Right ventricle myocardium inferior (tissue), 1 donor: ENCODE measurements at regions not wholly inside any gene's neighbourhood (a gene's known extent, or its start where the extent isn't known, plus 50 kb on each side); places are given as distances from the start of the nearest gene placed in this dataset.
"Not testable (repeated sequence)": the region's sequence is repeated elsewhere in the genome, so short reads cannot be mapped to it uniquely, and the experiment has no call there.

Experiments
- ATAC-seq: fragments of 200-7000 bp; cut with Tn5 transposase; one replicate; pipeline ENCODE4 v1.9.1; 2020; ENCODE audit warnings: mild to moderate bottlenecking, moderate library complexity
- DNase-seq: peaks from one replicate; pipeline ENCODE4 v3.0.0; 2021; ENCODE audit errors: missing footprints
- intact Hi-C: fragments of 100-400 bp; cut with DNase I; formaldehyde crosslinking; loops from one replicate; pipeline ENCODE4 v1.11.0; 2022
- donor health status: DM: no; HTN: yes; CAD: no; lungs with severe emphysema.

GRCh38 chr13:88450515-88450914 lies 779.3 kb downstream of the SLITRK5 start:
- no peak for ATAC-seq
- intact Hi-C loops, result no loop called here
- no peak for DNase-seq

GRCh38 chr13:88456151-88456550 lies 785.0 kb downstream of the SLITRK5 start:
- intact Hi-C loops, result no loop called here
- no peak for DNase-seq
- no peak for ATAC-seq

- ATAC-seq (no peak), DNase-seq (no peak)
- intact Hi-C loops, result no loop called here
Observed at GRCh38 chr13:88459331-88459730, 788.2 kb downstream of the SLITRK5 start.

GRCh38 chr13:88461272-88462009 lies 790.3 kb downstream of the SLITRK5 start:
- intact Hi-C loops, result no loop called here
- no peak for DNase-seq
- ATAC-seq, result no peak

GRCh38 chr13:88464851-88465250 lies 793.7 kb downstream of the SLITRK5 start:
- ATAC-seq (no peak), DNase-seq (no peak)
- intact Hi-C loops, result no loop called here

GRCh38 chr13:88472316-88472715 lies 801.1 kb downstream of the SLITRK5 start:
- no peak for DNase-seq
- ATAC-seq, result no peak
- intact Hi-C loops, result no loop called here

DNA sequence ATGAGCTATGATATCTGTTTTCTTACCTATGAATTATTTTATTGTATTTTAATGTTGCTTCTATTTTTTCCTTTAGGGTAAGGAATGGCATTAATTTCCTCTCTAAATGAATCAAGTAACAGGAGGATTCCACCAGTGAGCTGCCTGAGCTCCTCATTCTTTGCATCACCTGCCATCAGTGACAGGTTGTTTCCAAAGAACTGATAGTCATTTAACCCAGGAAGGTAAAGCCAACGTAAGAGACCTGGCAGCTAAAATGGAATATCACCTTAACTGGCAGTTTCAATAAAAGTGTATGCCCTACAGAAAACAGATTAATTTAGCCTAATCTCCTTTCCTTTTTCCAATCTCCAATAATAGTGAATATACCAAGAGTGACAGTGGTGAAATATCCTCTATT lies 812.0 kb downstream of the SLITRK5 start:
- intact Hi-C loops, result no loop called here
- ATAC-seq, result no peak
- no peak for DNase-seq

DNA sequence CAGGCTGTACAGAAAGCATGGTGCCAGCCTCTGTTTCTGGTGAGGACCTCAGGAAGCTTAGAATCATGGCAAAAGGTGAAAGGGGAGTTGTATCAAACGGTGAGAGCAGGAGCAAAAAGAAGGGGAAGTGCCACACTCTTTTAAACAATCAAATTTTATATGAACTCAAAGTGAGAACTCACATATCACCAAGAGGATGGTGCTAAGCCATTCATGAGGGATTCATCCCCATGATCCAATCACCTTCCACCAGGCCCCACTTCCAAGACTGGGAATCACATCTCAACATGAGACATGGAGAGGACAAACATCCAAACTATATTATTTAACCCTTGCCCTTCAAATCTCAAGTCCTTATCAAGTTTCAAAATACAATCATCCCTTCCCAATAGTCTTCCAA lies 836.7 kb downstream of the SLITRK5 start:
- intact Hi-C loops, result no loop called here
- no peak for ATAC-seq
- DNase-seq, result no peak

GRCh38 chr13:88512993-88513392 lies 841.8 kb downstream of the SLITRK5 start:
- ATAC-seq, intact Hi-C loops, DNase-seq: not testable (repeated sequence)

- intact Hi-C loops, result no loop called here
- ATAC-seq, result no peak
Observed at GRCh38 chr13:88526186-88526852, 855.1 kb downstream of the SLITRK5 start.

GRCh38 chr13:88526853-88527215 lies 855.7 kb downstream of the SLITRK5 start:
- intact Hi-C loops, result no loop called here
- ATAC-seq, result no peak

More at GRCh38 chr13:88526186-88526852, 855.1 kb downstream of the SLITRK5 start:
- no peak for DNase-seq

DNA sequence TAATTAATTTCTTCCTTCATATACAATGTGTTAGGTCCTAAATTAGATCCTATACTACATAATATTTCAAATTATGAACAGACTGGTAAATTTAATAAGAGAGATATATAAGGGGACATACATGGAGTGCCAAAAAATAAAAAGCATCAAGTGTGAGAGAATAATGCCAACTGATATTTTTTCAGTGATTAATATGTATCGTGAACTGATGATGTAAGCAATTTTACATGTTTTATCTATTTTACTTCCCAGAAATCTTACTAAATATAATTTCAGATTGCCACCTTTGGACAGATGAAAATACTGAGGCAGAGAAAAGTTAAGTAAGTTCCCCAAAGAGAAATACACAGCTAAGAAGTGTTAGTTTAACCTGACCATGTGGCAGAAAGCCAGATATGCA lies 870.8 kb downstream of the SLITRK5 start:
- intact Hi-C loops, result no loop called here
- ATAC-seq (no peak), DNase-seq (no peak)

More at GRCh38 chr13:88526853-88527215, 855.7 kb downstream of the SLITRK5 start:
- no peak for DNase-seq

- DNase-seq (no peak), ATAC-seq (no peak)
- intact Hi-C loops, result no loop called here
Observed at GRCh38 chr13:88544836-88545235, 873.7 kb downstream of the SLITRK5 start.

- intact Hi-C loops, result no loop called here
- DNase-seq (no peak), ATAC-seq (no peak)
Observed at GRCh38 chr13:88552966-88553365, 881.8 kb downstream of the SLITRK5 start.

DNA sequence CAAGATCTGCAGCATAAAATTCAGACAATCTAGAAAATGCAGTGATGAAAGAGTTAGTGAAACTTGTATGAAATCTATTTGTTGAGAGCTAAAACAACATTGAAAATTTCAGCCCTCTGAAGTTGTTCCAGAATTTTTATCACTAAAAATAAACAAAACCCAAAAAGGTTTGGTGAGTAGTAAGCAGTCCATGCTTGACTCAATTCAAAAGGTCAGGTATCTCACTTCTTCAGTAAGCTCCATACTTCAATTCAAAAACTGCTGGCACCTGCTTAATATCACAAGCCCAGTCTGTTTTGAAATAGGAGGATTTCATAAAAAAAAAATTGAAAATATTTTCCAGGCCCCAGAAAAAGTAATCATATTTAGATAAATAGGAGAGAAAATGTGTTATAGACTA lies 894.4 kb downstream of the SLITRK5 start:
- ATAC-seq, result no peak
- intact Hi-C loops, result no loop called here
- no peak for DNase-seq

- DNase-seq, result no peak
- intact Hi-C loops, result no loop called here
- ATAC-seq, result no peak
Observed at GRCh38 chr13:88585861-88586260, 914.7 kb downstream of the SLITRK5 start.

DNA sequence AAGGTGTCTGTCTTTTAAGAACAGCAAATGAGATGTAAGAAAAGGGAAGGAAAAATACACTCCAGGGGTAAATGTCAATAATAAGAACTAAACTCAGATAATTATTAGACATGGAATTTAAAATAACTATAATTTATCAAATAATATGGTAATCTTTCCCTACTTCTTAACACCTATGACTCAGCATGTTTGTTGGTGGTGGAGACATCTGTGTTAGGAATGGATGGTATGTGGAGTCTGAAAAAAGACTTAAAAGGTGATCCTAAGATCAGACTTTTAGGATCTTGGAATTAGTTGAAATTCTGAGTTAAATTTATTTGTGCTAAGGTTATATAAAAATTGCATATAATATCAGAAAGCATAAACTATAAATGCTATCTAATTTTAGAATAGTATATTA lies 915.1 kb downstream of the SLITRK5 start:
- no peak for ATAC-seq
- no peak for DNase-seq
- intact Hi-C loops, result no loop called here

- intact Hi-C loops, result no loop called here
- ATAC-seq (no peak), DNase-seq (no peak)
Observed at GRCh38 chr13:88590574-88590973, 919.4 kb downstream of the SLITRK5 start.

DNA sequence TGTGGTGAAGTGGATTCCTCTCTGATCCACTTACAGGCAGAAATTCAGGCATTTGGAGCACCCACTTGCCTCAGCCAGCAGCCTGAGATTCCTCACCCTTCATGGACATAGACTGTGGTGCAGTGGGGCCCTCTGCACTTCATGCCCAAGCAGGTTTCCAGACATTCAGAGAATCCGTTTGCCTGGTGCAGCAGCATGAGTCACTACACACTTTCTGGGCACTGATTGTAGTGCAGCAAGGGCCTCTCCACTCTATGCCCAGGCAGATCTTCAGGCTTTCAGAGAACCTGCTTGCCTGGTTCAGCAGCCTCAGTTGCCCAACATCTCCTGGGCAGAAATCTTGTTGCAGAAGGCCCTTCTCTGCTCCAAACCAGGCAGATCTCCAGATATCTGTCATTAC lies 920.9 kb downstream of the SLITRK5 start:
- no peak for DNase-seq
- intact Hi-C loops, result no loop called here
- no peak for ATAC-seq

DNA sequence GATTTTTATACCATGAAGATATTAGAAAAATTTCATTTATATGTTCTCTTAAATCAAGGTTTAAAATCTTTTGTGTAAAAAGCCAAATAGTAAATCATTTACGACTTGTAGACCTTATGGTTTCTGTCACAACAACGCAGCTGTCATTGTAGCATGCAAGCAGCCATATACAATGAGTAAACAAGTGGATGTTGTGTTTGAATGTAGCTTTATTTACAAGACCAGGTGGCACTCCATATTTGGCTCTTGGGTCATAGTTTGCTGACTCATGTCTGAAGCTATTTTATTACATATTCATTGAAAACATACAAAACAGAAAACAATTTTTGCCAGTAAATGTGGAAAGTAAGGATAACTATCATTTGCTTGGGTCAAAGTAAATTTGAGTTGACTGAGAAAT lies 930.8 kb downstream of the SLITRK5 start:
- DNase-seq, result no peak
- intact Hi-C loops, result no loop called here
- no peak for ATAC-seq
